IMR-90 (cell line): ENCODE measurements at regions not wholly inside any gene's neighbourhood (a gene's known extent, or its start where the extent isn't known, plus 50 kb on each side); places are given as distances from the start of the nearest gene placed in this dataset.
A peak's percentile ranks its signal among the peaks of the same experiment; 100 is the strongest.

ENCODE experiments used
- ATAC-seq: fragments of 200-7000 bp; cut with Tn5 transposase; 2 replicates; pipeline ENCODE4 v1.9.1; 2020; ENCODE audit warnings: low read depth, mild to moderate bottlenecking, moderate library complexity
- BruUV-seq: library from RNA; stranded (reverse); fragments of 400-500 nt; replicated peaks from 2 replicates; lab custom pipeline; 2021; lab: Mats Ljungman, UMichigan
- CTCF ChIA-PET: fragments of 300-600 bp; formaldehyde crosslinking; extraction: SDS; loops from one replicate; lab custom pipeline; 2021; ENCODE audit warnings: antibody characterized with exemption; lab: Yijun Ruan, JAX
- POLR2A ChIA-PET: fragments of 300-600 bp; sonication (Branson Sonifier 250); formaldehyde crosslinking; loops from one replicate; lab custom pipeline; 2022; ENCODE audit warnings: antibody characterized with exemption; ENCODE audit not compliant: unreplicated experiment; lab: Charles Lee
- DNase-seq: peaks from one replicate; pipeline ENCODE4 v3.0.0; 2013
- H2AFZ ChIP-seq: replicated peaks from 2 replicates; pipeline ENCODE3; 2013; ENCODE audit warnings: low read length, mild to moderate bottlenecking; ENCODE audit not compliant: poor library complexity
- H2AK5ac ChIP-seq: 2 replicates; pipeline ENCODE4 v1.6.1; 2013; ENCODE audit warnings: low read depth, low read length, inconsistent platforms
- H2AK9ac ChIP-seq: replicated peaks from 2 replicates; pipeline ENCODE3; 2013; ENCODE audit warnings: mild to moderate bottlenecking, low read depth, low read length, moderate library complexity; ENCODE audit not compliant: poor library complexity
- H2BK120ac ChIP-seq: 2 replicates; pipeline ENCODE4 v1.6.1; 2013; ENCODE audit warnings: low read depth, low read length, inconsistent platforms
- H2BK15ac ChIP-seq: 3 replicates; pipeline ENCODE4 v1.6.1; 2013; ENCODE audit warnings: low read depth, low read length, inconsistent platforms
- H2BK20ac ChIP-seq: 2 replicates; pipeline ENCODE4 v1.6.1; 2013; ENCODE audit warnings: low read depth, mild to moderate bottlenecking, inconsistent platforms, low read length, moderate library complexity
- H2BK5ac ChIP-seq: 2 replicates; pipeline ENCODE4 v1.6.1; 2013; ENCODE audit warnings: mild to moderate bottlenecking, low read depth, low read length, inconsistent platforms; ENCODE audit not compliant: poor library complexity, severe bottlenecking
- H3K14ac ChIP-seq: replicated peaks from 2 replicates; pipeline ENCODE4 v1.6.1; 2013; ENCODE audit warnings: low read depth, low read length, inconsistent platforms
- H3K18ac ChIP-seq: 2 replicates; pipeline ENCODE4 v1.6.1; 2013; ENCODE audit warnings: low read depth, low read length, control low read depth
- H3K23ac ChIP-seq: 2 replicates; pipeline ENCODE4 v1.6.1; 2013; ENCODE audit warnings: low read depth, low read length, inconsistent platforms
- H3K27ac ChIP-seq: 2 replicates; pipeline ENCODE4 v1.5.1; 2013; ENCODE audit warnings: mild to moderate bottlenecking, control low read depth, low read length; ENCODE audit not compliant: insufficient read depth
- H3K27me3 ChIP-seq: 2 replicates; pipeline ENCODE4 v1.6.1; 2013; ENCODE audit warnings: low read length; ENCODE audit not compliant: control insufficient read depth, insufficient read depth
- H3K36me3 ChIP-seq: 2 replicates; pipeline ENCODE4 v1.6.1; 2013; ENCODE audit warnings: low read length, mixed read lengths; ENCODE audit not compliant: control insufficient read depth, insufficient read depth
- H3K4ac ChIP-seq: 2 replicates; pipeline ENCODE4 v1.6.1; 2013; ENCODE audit warnings: low read depth, low read length, inconsistent platforms
- H3K4me1 ChIP-seq: 2 replicates; pipeline ENCODE4 v1.6.1; 2013; ENCODE audit warnings: low read length, mixed read lengths; ENCODE audit not compliant: control insufficient read depth, insufficient read depth
- H3K4me2 ChIP-seq: 2 replicates; pipeline ENCODE4 v1.6.1; 2013; ENCODE audit warnings: low read depth, mild to moderate bottlenecking, control low read depth, low read length, moderate library complexity
- H3K4me3 ChIP-seq: 2 replicates; pipeline ENCODE4 v1.5.1; 2013; ENCODE audit warnings: low read depth, mild to moderate bottlenecking, control low read depth, low read length, moderate library complexity; ENCODE audit not compliant: insufficient read depth
- H3K56ac ChIP-seq: 2 replicates; pipeline ENCODE4 v1.6.1; 2013; ENCODE audit warnings: low read length, inconsistent platforms; ENCODE audit not compliant: insufficient read depth; ENCODE audit errors: extremely low read depth
- H3K79me1 ChIP-seq, 2 experiments: 2 replicates each; pipeline ENCODE4 v1.6.1; 2013; ENCODE audit warnings: low read length in 2 of 2, inconsistent platforms in 1 of 2, low read depth in 1 of 2
- H3K9ac ChIP-seq: 2 replicates; pipeline ENCODE4 v1.6.1; 2013; ENCODE audit warnings: low read depth, low read length, control low read depth
- H3K9me1 ChIP-seq: 2 replicates; pipeline ENCODE4 v1.6.1; 2013; ENCODE audit warnings: low read length, inconsistent platforms; ENCODE audit not compliant: insufficient read depth
- H3K9me3 ChIP-seq: 2 replicates; pipeline ENCODE4 v1.6.1; 2013; ENCODE audit warnings: low read length; ENCODE audit not compliant: control insufficient read depth, insufficient read depth
- H4K20me1 ChIP-seq: 2 replicates; pipeline ENCODE4 v1.6.1; 2013; ENCODE audit warnings: low read length, inconsistent platforms; ENCODE audit not compliant: insufficient read depth
- H4K5ac ChIP-seq: 2 replicates; pipeline ENCODE4 v1.6.1; 2013; ENCODE audit warnings: mild to moderate bottlenecking, low read depth, low read length, control low read depth
- H4K8ac ChIP-seq, 2 experiments: 2 replicates each; pipeline ENCODE4 v1.6.1; 2013; ENCODE audit warnings: low read depth in 2 of 2, low read length in 2 of 2, control low read depth in 1 of 2, inconsistent platforms in 1 of 2
- H4K91ac ChIP-seq: 2 replicates; pipeline ENCODE4 v1.6.1; 2013; ENCODE audit warnings: low read depth, low read length, inconsistent platforms; ENCODE audit not compliant: insufficient read depth
- BHLHE40 ChIP-seq: fragments of 150-350 bp; IDR thresholded peaks from 2 replicates; pipeline ENCODE4 v1.6.1; 2016; ENCODE audit warnings: mild to moderate bottlenecking, low read depth, low read length
- CEBPB ChIP-seq: IDR thresholded peaks from 2 replicates; pipeline ENCODE4 v1.6.1; 2012; ENCODE audit warnings: low read depth, low read length, improper control_type of control experiment
- CHD1 ChIP-seq: IDR thresholded peaks from 2 replicates; pipeline ENCODE4 v1.6.1; 2012; ENCODE audit warnings: low read depth, low read length, improper control_type of control experiment
- ELK1 ChIP-seq: fragments of 150-350 bp; IDR thresholded peaks from 2 replicates; pipeline ENCODE4 v1.6.1; 2016; ENCODE audit warnings: low read depth, mild to moderate bottlenecking, low read length, moderate library complexity, borderline replicate concordance
- FOS ChIP-seq: fragments of 150-350 bp; IDR thresholded peaks from 2 replicates; pipeline ENCODE4 v1.6.1; 2016; ENCODE audit warnings: low read depth, low read length
- MAFK ChIP-seq: IDR thresholded peaks from 2 replicates; pipeline ENCODE4 v1.6.1; 2012; ENCODE audit warnings: low read depth, low read length, improper control_type of control experiment
- MAZ ChIP-seq: IDR thresholded peaks from 2 replicates; pipeline ENCODE4 v1.6.1; 2012; ENCODE audit warnings: low read depth, mild to moderate bottlenecking, low read length, improper control_type of control experiment, moderate library complexity, borderline replicate concordance
- MXI1 ChIP-seq: IDR thresholded peaks from 2 replicates; pipeline ENCODE4 v1.6.1; 2012; ENCODE audit warnings: low read depth, mild to moderate bottlenecking, low read length, moderate library complexity, borderline replicate concordance
- NFE2L2 ChIP-seq: fragments of 150-350 bp; IDR thresholded peaks from 2 replicates; pipeline ENCODE4 v1.6.1; 2016; ENCODE audit warnings: low read depth, mild to moderate bottlenecking, low read length
- POLR2A ChIP-seq: IDR thresholded peaks from 2 replicates; pipeline ENCODE4 v1.6.1; 2012; ENCODE audit warnings: mild to moderate bottlenecking, low read depth, low read length
- RAD21 ChIP-seq: IDR thresholded peaks from 2 replicates; pipeline ENCODE4 v1.6.1; 2012; ENCODE audit warnings: low read length, improper control_type of control experiment
- RCOR1 ChIP-seq: IDR thresholded peaks from 2 replicates; pipeline ENCODE4 v1.6.1; 2012; ENCODE audit warnings: mild to moderate bottlenecking, low read length, improper control_type of control experiment; ENCODE audit not compliant: insufficient replicate concordance
- RFX5 ChIP-seq: IDR thresholded peaks from 2 replicates; pipeline ENCODE4 v1.8.0; 2012; ENCODE audit warnings: low read depth, mild to moderate bottlenecking, low read length, moderate library complexity
- SMC3 ChIP-seq: fragments of 150-350 bp; IDR thresholded peaks from 2 replicates; pipeline ENCODE4 v1.6.1; 2016; ENCODE audit warnings: low read depth, mild to moderate bottlenecking, antibody characterized with exemption, low read length, moderate library complexity
- WGBS, 2 experiments: methylation state at CpG; one replicate each; pipeline versions ENCODE4 v1.1.5 to v1.1.7; 2013; ENCODE audit warnings: missing lambda C conversion rate in 2 of 2; ENCODE audit not compliant: insufficient read length in 1 of 2; ENCODE audit errors: extremely low coverage in 2 of 2; 5-methylcytosine and 5-hydroxymethylcytosine counted together
- dilution Hi-C: fragments of 300-500 bp; cut with HindIII; formaldehyde crosslinking; loops from one replicate; pipeline ENCODE4 v1.14.3; 2018; ENCODE audit warnings: low sequenced_read_pairs; ENCODE audit not compliant: unreplicated experiment
- in situ Hi-C: fragments of 300-500 bp; cut with MboI; formaldehyde crosslinking; loops from 3 replicates; pipeline ENCODE4 v1.14.3; 2019; ENCODE audit warnings: low sequenced_read_pairs, inconsistent platforms, mixed read lengths
- intact Hi-C: fragments of 100-400 bp; cut with micrococcal nuclease; formaldehyde crosslinking; loops from 2 replicates; pipeline ENCODE4 v1.10.0; 2022
- TF ChIP-seq, protein P1 (sequence below): fragments of 150-350 bp; IDR thresholded peaks from 2 replicates; pipeline ENCODE4 v1.6.1; 2017; ENCODE audit warnings: mild to moderate bottlenecking, antibody characterized with exemption, low read length, low read depth
- TF ChIP-seq, protein P2 (sequence below): conservative IDR thresholded peaks from 2 replicates; pipeline ENCODE4 v1.5.1; 2012; ENCODE audit warnings: mild to moderate bottlenecking, low read depth, low read length, improper control_type of control experiment

- Histone ChIP-seq H3K4me1 (no peaks in the 10 kb centered on the region), H3K14ac (no peak overlapping the region), H4K20me1 (no peaks in the 10 kb centered on the region), H3K9me3 (no peaks in the 10 kb centered on the region), H2BK120ac (no peak overlapping the region), H3K23ac (no peak overlapping the region), H3K4me2 (no peak overlapping the region), H2BK15ac (no peak overlapping the region), H3K27ac (no peak overlapping the region), H3K56ac (no peak overlapping the region), H3K9ac (no peak overlapping the region), H3K4me3 (no peak overlapping the region), H2AK5ac (no peak overlapping the region), H3K27me3 (no peaks in the 10 kb centered on the region), H4K91ac (no peak overlapping the region), H4K5ac (no peak overlapping the region), H2BK20ac (no peak overlapping the region), H2AFZ (no peak overlapping the region), H3K4ac (no peak overlapping the region), H2AK9ac (no peak overlapping the region), H3K36me3 (no peaks in the 10 kb centered on the region), H3K18ac (no peak overlapping the region), H2BK5ac (no peak overlapping the region), H3K9me1 (no peaks in the 10 kb centered on the region), H3K79me1 (no peaks in the 10 kb centered on the region), H4K8ac (no peak overlapping the region)
- intact Hi-C loops (no loop called here), dilution Hi-C loops (no loop called here), in situ Hi-C loops (loop anchor here (25.0 kb wide), 1 partner anchor 735 kb away; no protein-coding TSS in a partner anchor)
- no CpG with 5 or more reads among the region's 3 CpGs for WGBS, 2 experiments
- ATAC-seq, result no peak
- ChIA-PET POLR2A (no interaction called here), CTCF (no interaction called here)
- no TSS peak for BruUV-seq
- TF ChIP-seq ELK1 (no peak), BHLHE40 (no peak), RCOR1 (no peak), CEBPB (no peak), FOS (no peak), CHD1 (no peak), RFX5 (no peak), RAD21 (no peak), SMC3 (no peak), MAZ (no peak), MXI1 (no peak), POLR2A (no peak), NFE2L2 (no peak), MAFK (no peak)
- TF ChIP-seq, protein P1, sequence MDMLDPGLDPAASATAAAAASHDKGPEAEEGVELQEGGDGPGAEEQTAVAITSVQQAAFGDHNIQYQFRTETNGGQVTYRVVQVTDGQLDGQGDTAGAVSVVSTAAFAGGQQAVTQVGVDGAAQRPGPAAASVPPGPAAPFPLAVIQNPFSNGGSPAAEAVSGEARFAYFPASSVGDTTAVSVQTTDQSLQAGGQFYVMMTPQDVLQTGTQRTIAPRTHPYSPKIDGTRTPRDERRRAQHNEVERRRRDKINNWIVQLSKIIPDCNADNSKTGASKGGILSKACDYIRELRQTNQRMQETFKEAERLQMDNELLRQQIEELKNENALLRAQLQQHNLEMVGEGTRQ, result no peak
- TF ChIP-seq, protein P2, sequence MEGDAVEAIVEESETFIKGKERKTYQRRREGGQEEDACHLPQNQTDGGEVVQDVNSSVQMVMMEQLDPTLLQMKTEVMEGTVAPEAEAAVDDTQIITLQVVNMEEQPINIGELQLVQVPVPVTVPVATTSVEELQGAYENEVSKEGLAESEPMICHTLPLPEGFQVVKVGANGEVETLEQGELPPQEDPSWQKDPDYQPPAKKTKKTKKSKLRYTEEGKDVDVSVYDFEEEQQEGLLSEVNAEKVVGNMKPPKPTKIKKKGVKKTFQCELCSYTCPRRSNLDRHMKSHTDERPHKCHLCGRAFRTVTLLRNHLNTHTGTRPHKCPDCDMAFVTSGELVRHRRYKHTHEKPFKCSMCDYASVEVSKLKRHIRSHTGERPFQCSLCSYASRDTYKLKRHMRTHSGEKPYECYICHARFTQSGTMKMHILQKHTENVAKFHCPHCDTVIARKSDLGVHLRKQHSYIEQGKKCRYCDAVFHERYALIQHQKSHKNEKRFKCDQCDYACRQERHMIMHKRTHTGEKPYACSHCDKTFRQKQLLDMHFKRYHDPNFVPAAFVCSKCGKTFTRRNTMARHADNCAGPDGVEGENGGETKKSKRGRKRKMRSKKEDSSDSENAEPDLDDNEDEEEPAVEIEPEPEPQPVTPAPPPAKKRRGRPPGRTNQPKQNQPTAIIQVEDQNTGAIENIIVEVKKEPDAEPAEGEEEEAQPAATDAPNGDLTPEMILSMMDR, result no peak
- DNase-seq, result peak; percentile 3
Observed at GRCh38 chr6:54722328-54722727, 124.2 kb upstream of the FAM83B start.
